B cell (primary cell): ENCODE measurements at regions not wholly inside any gene's neighbourhood (a gene's known extent, or its start where the extent isn't known, plus 50 kb on each side); places are given as distances from the start of the nearest gene placed in this dataset.

Source experiments
- CTCF ChIP-seq: fragments of 200-600 bp; IDR thresholded peaks from one replicate; pipeline ENCODE4 v1.8.0; 2022; ENCODE audit warnings: antibody characterized with exemption, mild to moderate bottlenecking
- EZH2 ChIP-seq: IDR thresholded peaks from 2 replicates; pipeline ENCODE4 v1.6.1; 2012; ENCODE audit warnings: borderline replicate concordance, low read depth, mild to moderate bottlenecking, moderate library complexity, low read length; ENCODE audit not compliant: insufficient read depth, poor library complexity, severe bottlenecking

GRCh38 chr11:101812546-101812945 lies 102.3 kb upstream of the CEP126 start:
- TF ChIP-seq CTCF, result no peak
- TF ChIP-seq EZH2, result no peak
